ENCODE measurements at regions not wholly inside any gene's neighbourhood (a gene's known extent, or its start where the extent isn't known, plus 50 kb on each side); places are given as distances from the start of the nearest gene placed in this dataset.

DNA sequence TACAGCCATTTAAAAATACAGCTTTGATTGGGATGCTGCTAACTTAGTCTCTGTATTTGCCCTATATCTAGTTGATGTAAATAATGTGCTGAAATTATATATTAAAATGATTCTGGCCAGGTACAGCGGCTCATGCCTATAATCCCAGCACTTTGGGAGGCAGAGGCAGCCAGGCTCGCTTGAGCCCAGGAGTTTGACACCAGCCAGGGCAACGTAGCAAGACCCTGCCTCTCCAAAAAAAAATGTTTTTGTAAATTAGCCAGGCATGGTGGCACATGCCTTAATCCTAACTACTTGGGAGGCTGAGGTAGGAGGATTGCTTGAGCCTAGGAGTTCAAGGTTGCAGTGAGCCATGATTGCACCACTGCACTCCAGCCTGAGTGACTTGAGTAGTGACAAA is 143.8 kb upstream of the CELF2 start:
- TF ChIP-seq CTCF (IDR thresholded peaks at IDR 0.05) = no peak
- no peak for TF ChIP-seq POLR2A (IDR thresholded peaks at IDR 0.05)

Data from thyroid gland (tissue), 4 donors.